Endothelial cell of umbilical vein (primary cell): ENCODE measurements at regions not wholly inside any gene's neighbourhood (a gene's known extent, or its start where the extent isn't known, plus 50 kb on each side); places are given as distances from the start of the nearest gene placed in this dataset.

Experiments used
- BruUV-seq: library from RNA; stranded (reverse); fragments of 400-500 nt; replicated peaks from 2 replicates; lab custom pipeline; 2021; lab: Mats Ljungman, UMichigan
- CTCF ChIA-PET: fragments of 300-600, 350-600 bp; sonication (Branson Sonifier 250); formaldehyde crosslinking; loops from one replicate; lab custom pipeline; 2021; ENCODE audit warnings: antibody characterized with exemption, inconsistent platforms; lab: Charles Lee
- POLR2A ChIA-PET: fragments of 300-600, 350-600 bp; sonication (Branson Sonifier 250); formaldehyde crosslinking; loops from one replicate; lab custom pipeline; 2021; ENCODE audit warnings: antibody characterized with exemption, inconsistent platforms; lab: Charles Lee
- DNase-seq: peaks from one replicate; pipeline ENCODE4 v3.0.0-alpha.2; 2011; ENCODE audit warnings: low read depth, low spot score
- FAIRE-seq: peaks from 2 replicates; lab custom pipeline; 2011; peaks lifted over from hg19 to GRCh38; lab: Jason Lieb, UNC
- H2AFZ ChIP-seq: 2 replicates; pipeline ENCODE4 v1.6.0; 2012; ENCODE audit warnings: low read depth, low read length, control low read depth, inconsistent platforms
- H3K27ac ChIP-seq: 2 replicates; pipeline ENCODE4 v1.5.1; 2011; ENCODE audit warnings: low read depth, mild to moderate bottlenecking, control low read depth, low read length, moderate library complexity; ENCODE audit not compliant: insufficient read depth
- H3K27me3 ChIP-seq, 2 experiments: 2 replicates each; pipeline versions ENCODE4 v1.6.0 to v1.6.1; 2011; ENCODE audit warnings: low read length in 2 of 2, mixed read lengths in 1 of 2; ENCODE audit not compliant: control insufficient read depth in 2 of 2, insufficient read depth in 2 of 2
- H3K36me3 ChIP-seq, 2 experiments: 2 replicates in 1 of 2; 3 replicates in 1 of 2; pipeline ENCODE4 v1.5.1; 2011; ENCODE audit warnings: low read length in 2 of 2, mild to moderate bottlenecking in 1 of 2, moderate library complexity in 1 of 2; ENCODE audit not compliant: control insufficient read depth in 2 of 2, insufficient read depth in 2 of 2; ENCODE audit errors: extremely low read depth in 1 of 2
- H3K4me1 ChIP-seq: 3 replicates; pipeline ENCODE4 v1.5.1; 2011; ENCODE audit warnings: mild to moderate bottlenecking, low read length; ENCODE audit not compliant: control insufficient read depth, insufficient read depth; ENCODE audit errors: extremely low read depth
- H3K4me2 ChIP-seq: 2 replicates; pipeline ENCODE4 v1.6.1; 2011; ENCODE audit warnings: low read length, control low read depth, mixed read lengths; ENCODE audit not compliant: insufficient read depth
- H3K4me3 ChIP-seq, 3 experiments: fragments of 200-600 bp in 1 of 3; sonication (generic), shearing (Covaris generic) in 1 of 3; replicated peaks in 1 of 3; 2 replicates each; pipeline ENCODE4 v1.5.1; 2011 to 2016; ENCODE audit warnings: control low read depth in 3 of 3, low read length in 3 of 3, mild to moderate bottlenecking in 2 of 3, inconsistent platforms in 1 of 3, low read depth in 1 of 3, moderate library complexity in 1 of 3; ENCODE audit not compliant: insufficient read depth in 1 of 3
- H3K79me2 ChIP-seq: 2 replicates; pipeline ENCODE4 v1.6.0; 2012; ENCODE audit warnings: low read length, inconsistent platforms; ENCODE audit not compliant: control insufficient read depth, insufficient read depth
- H3K9ac ChIP-seq: replicated peaks from 2 replicates; pipeline ENCODE3; 2011; ENCODE audit warnings: low read length, control low read depth; ENCODE audit not compliant: insufficient read depth; ENCODE audit errors: extremely low read depth
- H3K9me1 ChIP-seq: replicated peaks from 3 replicates; pipeline ENCODE4 v1.6.0; 2011; ENCODE audit warnings: mild to moderate bottlenecking, low read length; ENCODE audit not compliant: control insufficient read depth, insufficient read depth; ENCODE audit errors: extremely low read depth
- H3K9me3 ChIP-seq: replicated peaks from 2 replicates; pipeline ENCODE4 v1.5.1; 2012; ENCODE audit warnings: low read length, inconsistent platforms; ENCODE audit not compliant: control insufficient read depth, insufficient read depth
- H4K20me1 ChIP-seq: replicated peaks from 2 replicates; pipeline ENCODE3; 2011; ENCODE audit warnings: mild to moderate bottlenecking, low read length; ENCODE audit not compliant: control insufficient read depth, insufficient read depth; ENCODE audit errors: extremely low read depth
- EZH2 ChIP-seq: IDR thresholded peaks from 2 replicates; pipeline ENCODE4 v1.6.1; 2012; ENCODE audit warnings: borderline replicate concordance, low read depth, mild to moderate bottlenecking, moderate library complexity, low read length, inconsistent platforms; ENCODE audit not compliant: severe bottlenecking
- FOS ChIP-seq: IDR thresholded peaks from 2 replicates; pipeline ENCODE4 v1.6.1; 2011; ENCODE audit warnings: mild to moderate bottlenecking, low read length, moderate library complexity, borderline replicate concordance; ENCODE audit not compliant: insufficient read depth
- GATA2 ChIP-seq: IDR thresholded peaks from 2 replicates; pipeline ENCODE4 v1.7.0; 2011; ENCODE audit warnings: low read depth, mild to moderate bottlenecking, moderate library complexity, mixed read lengths, low read length; ENCODE audit not compliant: insufficient read length, insufficient read depth
- JUN ChIP-seq: IDR thresholded peaks from 2 replicates; pipeline ENCODE4 v1.6.1; 2011; ENCODE audit warnings: borderline replicate concordance, low read depth; ENCODE audit not compliant: insufficient read length, insufficient read depth
- MYC ChIP-seq: IDR thresholded peaks from one replicate; pipeline ENCODE4 v1.6.1; 2011; ENCODE audit warnings: mild to moderate bottlenecking, low read depth, low read length
- POLR2A ChIP-seq: IDR thresholded peaks from 2 replicates; pipeline ENCODE4 v1.6.1; 2012; ENCODE audit warnings: low read depth, mild to moderate bottlenecking, control low read depth, low read length
- POLR2AphosphoS5 ChIP-seq: IDR thresholded peaks from 2 replicates; pipeline ENCODE4 v1.6.1; 2012; ENCODE audit warnings: low read depth, mild to moderate bottlenecking, control low read depth, low read length, moderate library complexity; ENCODE audit not compliant: insufficient read depth
- dilution Hi-C: fragments of 300-500 bp; cut with MboI; formaldehyde crosslinking; loops from one replicate; pipeline ENCODE4 v1.15.0; 2019; ENCODE audit warnings: low sequenced_read_pairs; ENCODE audit not compliant: extremely low pct_ligation_motif_present
- intact Hi-C: fragments of 100-400 bp; cut with micrococcal nuclease; formaldehyde crosslinking; loops from one replicate; pipeline ENCODE4 v1.10.0; 2022
- TF ChIP-seq, protein P1 (sequence below): IDR thresholded peaks from 2 replicates; pipeline ENCODE4 v1.6.1; 2011; ENCODE audit not compliant: insufficient read depth, insufficient read length
- TF ChIP-seq, protein P2 (sequence below), 2 donors: IDR thresholded peaks; 1 replicate in 1 of 2; 2 replicates in 1 of 2; pipeline ENCODE4 v1.5.1; 2011; ENCODE audit warnings: low read length in 2 of 2, mild to moderate bottlenecking in 2 of 2, moderate library complexity in 2 of 2, control low read depth in 1 of 2, inconsistent platforms in 1 of 2, low read depth in 1 of 2; ENCODE audit not compliant: insufficient read depth in 1 of 2; ENCODE audit errors: extremely low read depth in 1 of 2

- intact Hi-C loops, result no loop called here
- no peak for DNase-seq
These were observed 101.1 kb upstream of the ZNF618 start for GRCh38 chr9:113774963-113775362.

More at GRCh38 chr9:113774963-113775362, 101.1 kb upstream of the ZNF618 start:
- no peaks in the 10 kb centered on the region for H3K79me2 ChIP-seq
- CTCF ChIA-PET, result interaction anchor here (1.2 kb wide), 1 partner anchor 27 kb away, joined by 3 read pairs; no protein-coding TSS in a partner anchor
- H3K36me3 ChIP-seq, result no peaks in the 10 kb centered on the region
- no peak overlapping the region for H3K4me3 ChIP-seq
- H3K27ac ChIP-seq, result no peak overlapping the region
- H3K27me3 ChIP-seq, result peaks cover 0 to 3% of the 10 kb centered on the region in 2 experiments
- H3K4me2 ChIP-seq, result no peak overlapping the region
- no peaks in the 10 kb centered on the region for H3K4me1 ChIP-seq
- no TSS peak for BruUV-seq
- H2AFZ ChIP-seq, result no peak overlapping the region
- no peaks in the 10 kb centered on the region for H4K20me1 ChIP-seq
- H3K9me3 ChIP-seq, result no peaks in the 10 kb centered on the region
- no peak for FAIRE-seq
- H3K9me1 ChIP-seq, result no peaks in the 10 kb centered on the region
- no peak for TF ChIP-seq GATA2
- TF ChIP-seq EZH2, result no peak
- TF ChIP-seq FOS, result no peak
- TF ChIP-seq, protein P1, sequence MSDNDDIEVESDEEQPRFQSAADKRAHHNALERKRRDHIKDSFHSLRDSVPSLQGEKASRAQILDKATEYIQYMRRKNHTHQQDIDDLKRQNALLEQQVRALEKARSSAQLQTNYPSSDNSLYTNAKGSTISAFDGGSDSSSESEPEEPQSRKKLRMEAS, result no peak
- TF ChIP-seq MYC, result no peak
- TF ChIP-seq POLR2A, result no peak
- no peak for TF ChIP-seq JUN
- no peak for TF ChIP-seq POLR2AphosphoS5
- TF ChIP-seq, protein P2, sequence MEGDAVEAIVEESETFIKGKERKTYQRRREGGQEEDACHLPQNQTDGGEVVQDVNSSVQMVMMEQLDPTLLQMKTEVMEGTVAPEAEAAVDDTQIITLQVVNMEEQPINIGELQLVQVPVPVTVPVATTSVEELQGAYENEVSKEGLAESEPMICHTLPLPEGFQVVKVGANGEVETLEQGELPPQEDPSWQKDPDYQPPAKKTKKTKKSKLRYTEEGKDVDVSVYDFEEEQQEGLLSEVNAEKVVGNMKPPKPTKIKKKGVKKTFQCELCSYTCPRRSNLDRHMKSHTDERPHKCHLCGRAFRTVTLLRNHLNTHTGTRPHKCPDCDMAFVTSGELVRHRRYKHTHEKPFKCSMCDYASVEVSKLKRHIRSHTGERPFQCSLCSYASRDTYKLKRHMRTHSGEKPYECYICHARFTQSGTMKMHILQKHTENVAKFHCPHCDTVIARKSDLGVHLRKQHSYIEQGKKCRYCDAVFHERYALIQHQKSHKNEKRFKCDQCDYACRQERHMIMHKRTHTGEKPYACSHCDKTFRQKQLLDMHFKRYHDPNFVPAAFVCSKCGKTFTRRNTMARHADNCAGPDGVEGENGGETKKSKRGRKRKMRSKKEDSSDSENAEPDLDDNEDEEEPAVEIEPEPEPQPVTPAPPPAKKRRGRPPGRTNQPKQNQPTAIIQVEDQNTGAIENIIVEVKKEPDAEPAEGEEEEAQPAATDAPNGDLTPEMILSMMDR (IDR thresholded peaks at IDR 0.05; ENCODE audit: extremely low read depth in 1 of 2, insufficient read depth in 1 of 2, low read depth in 1 of 2, low read length in 2 of 2), result no peak
- dilution Hi-C loops, result no loop called here
- POLR2A ChIA-PET, result no interaction called here
- H3K9ac ChIP-seq, result no peak overlapping the region
